H1 (cell line): ENCODE measurements at regions not wholly inside any gene's neighbourhood (a gene's known extent, or its start where the extent isn't known, plus 50 kb on each side); places are given as distances from the start of the nearest gene placed in this dataset.

ENCODE experiments used
- CTCF ChIA-PET: fragments of 300-600 bp; sonication (Branson Sonifier 250); formaldehyde crosslinking; loops from one replicate; lab custom pipeline; 2021; ENCODE audit not compliant: partially characterized antibody; lab: Charles Lee
- POLR2A ChIA-PET: fragments of 300-600 bp; sonication (Branson Sonifier 250); formaldehyde crosslinking; loops from one replicate; lab custom pipeline; 2021; ENCODE audit warnings: inconsistent platforms; ENCODE audit not compliant: partially characterized antibody; lab: Charles Lee
- DNase-seq, 2 experiments: peaks; one replicate each; pipeline versions ENCODE4 v3.0.0 to v3.0.0-alpha.2; 2010 to 2022; ENCODE audit warnings: low spot score in 2 of 2, low read depth in 1 of 2, mixed read lengths in 1 of 2
- FAIRE-seq: peaks from 2 replicates; lab custom pipeline; 2011; peaks lifted over from hg19 to GRCh38; lab: Jason Lieb, UNC
- H2AFZ ChIP-seq: 2 replicates; pipeline ENCODE4 v1.8.1; 2012; ENCODE audit warnings: low read length, inconsistent platforms
- H2AK5ac ChIP-seq: 2 replicates; pipeline ENCODE4 v1.6.1; 2013; ENCODE audit warnings: low read depth, low read length
- H2BK120ac ChIP-seq: replicated peaks from 2 replicates; pipeline ENCODE3; 2013; ENCODE audit warnings: low read depth, low read length, inconsistent platforms
- H2BK12ac ChIP-seq: 2 replicates; pipeline ENCODE4 v1.6.1; 2013; ENCODE audit warnings: low read depth, low read length
- H2BK15ac ChIP-seq: 2 replicates; pipeline ENCODE4 v1.6.1; 2013; ENCODE audit warnings: low read length
- H2BK20ac ChIP-seq: 2 replicates; pipeline ENCODE4 v1.6.1; 2013; ENCODE audit warnings: low read length
- H2BK5ac ChIP-seq: 2 replicates; pipeline ENCODE4 v1.6.1; 2013; ENCODE audit warnings: low read depth, low read length
- H3K14ac ChIP-seq: 2 replicates; pipeline ENCODE4 v1.6.1; 2013; ENCODE audit warnings: inconsistent platforms; ENCODE audit not compliant: insufficient read length
- H3K18ac ChIP-seq: 2 replicates; pipeline ENCODE4 v1.6.1; 2013; ENCODE audit warnings: low read length; ENCODE audit errors: extremely low read depth
- H3K23ac ChIP-seq: 2 replicates; pipeline ENCODE4 v1.6.1; 2013; ENCODE audit warnings: inconsistent platforms; ENCODE audit not compliant: insufficient read length
- H3K23me2 ChIP-seq: 2 replicates; pipeline ENCODE4 v1.6.1; 2013; ENCODE audit warnings: low read depth, low read length
- H3K27ac ChIP-seq: 2 replicates; pipeline ENCODE4 v1.6.1; 2011; ENCODE audit warnings: low read depth, low read length, inconsistent platforms
- H3K27me3 ChIP-seq, 4 experiments: replicated peaks in 1 of 4; 1 replicate in 1 of 4; 2 replicates in 3 of 4; pipeline versions ENCODE4 v1.6.1 to v1.8.1; 2011 to 2013; ENCODE audit warnings: low read length in 3 of 4, mild to moderate bottlenecking in 3 of 4, inconsistent platforms in 2 of 4, mixed read lengths in 2 of 4, moderate library complexity in 1 of 4; ENCODE audit not compliant: control insufficient read depth in 3 of 4, insufficient read depth in 3 of 4; ENCODE audit errors: extremely low read depth in 1 of 4
- H3K36me3 ChIP-seq, 4 experiments: 2 replicates each; pipeline versions ENCODE4 v1.6.1 to v1.8.1; 2011 to 2013; ENCODE audit warnings: mild to moderate bottlenecking in 4 of 4, low read length in 3 of 4, moderate library complexity in 2 of 4, control low read depth in 1 of 4, inconsistent platforms in 1 of 4; ENCODE audit not compliant: insufficient read depth in 4 of 4, control insufficient read depth in 2 of 4
- H3K4ac ChIP-seq: replicated peaks from 2 replicates; pipeline ENCODE3; 2013; ENCODE audit warnings: low read length, low read depth, mixed read lengths, inconsistent platforms; ENCODE audit not compliant: insufficient read length
- H3K4me1 ChIP-seq, 4 experiments: replicated peaks in 1 of 4; 1 replicate in 1 of 4; 2 replicates in 3 of 4; pipeline versions ENCODE4 v1.6.1 to v1.8.1; 2011 to 2013; ENCODE audit warnings: low read length in 3 of 4, inconsistent platforms in 2 of 4, mixed read lengths in 1 of 4; ENCODE audit not compliant: insufficient read depth in 4 of 4, control insufficient read depth in 3 of 4
- H3K4me2 ChIP-seq, 2 experiments: 2 replicates each; pipeline versions ENCODE4 v1.6.1 to v1.8.1; 2011 to 2013; ENCODE audit warnings: low read depth in 2 of 2, low read length in 2 of 2, control low read depth in 1 of 2, inconsistent platforms in 1 of 2, mild to moderate bottlenecking in 1 of 2; ENCODE audit not compliant: insufficient read depth in 1 of 2
- H3K4me3 ChIP-seq, 4 experiments: fragments of 200-600, 300-600 bp in 1 of 4; sonication (generic), shearing (Covaris generic), sonication (Bioruptor Twin) in 1 of 4; 2 replicates each; pipeline versions ENCODE4 v1.5.1 to v1.8.1; 2011 to 2016; ENCODE audit warnings: low read length in 4 of 4, low read depth in 3 of 4, control low read depth in 2 of 4, inconsistent platforms in 2 of 4, mild to moderate bottlenecking in 2 of 4, mixed read lengths in 1 of 4, moderate library complexity in 1 of 4; ENCODE audit not compliant: insufficient read depth in 2 of 4; ENCODE audit errors: extremely low read depth in 1 of 4
- H3K56ac ChIP-seq: replicated peaks from 2 replicates; pipeline ENCODE3; 2013; ENCODE audit warnings: low read depth, mild to moderate bottlenecking, mixed read lengths, low read length, inconsistent platforms; ENCODE audit not compliant: insufficient read length
- H3K79me1 ChIP-seq: 2 replicates; pipeline ENCODE4 v1.6.1; 2013; ENCODE audit warnings: low read depth, low read length, control low read depth
- H3K79me2 ChIP-seq, 2 experiments: 2 replicates each; pipeline versions ENCODE4 v1.6.1 to v1.8.1; 2012 to 2013; ENCODE audit warnings: low read length in 2 of 2, mild to moderate bottlenecking in 2 of 2, inconsistent platforms in 1 of 2; ENCODE audit not compliant: insufficient read depth in 2 of 2, control insufficient read depth in 1 of 2
- H3K9ac ChIP-seq, 4 experiments: replicated peaks in 1 of 4; 1 replicate in 1 of 4; 2 replicates in 3 of 4; pipeline versions ENCODE4 v1.6.1 to v1.8.1; 2011 to 2013; ENCODE audit warnings: low read depth in 3 of 4, low read length in 3 of 4, control low read depth in 2 of 4, mild to moderate bottlenecking in 2 of 4, moderate library complexity in 2 of 4, inconsistent platforms in 1 of 4; ENCODE audit errors: extremely low read depth in 1 of 4
- H3K9me3 ChIP-seq, 2 experiments: 2 replicates each; pipeline versions ENCODE4 v1.6.1 to v1.8.1; 2012 to 2013; ENCODE audit warnings: mild to moderate bottlenecking in 2 of 2, moderate library complexity in 2 of 2, control low read depth in 1 of 2, inconsistent platforms in 1 of 2, low read depth in 1 of 2, low read length in 1 of 2, mixed read lengths in 1 of 2; ENCODE audit not compliant: insufficient read depth in 2 of 2
- H4K20me1 ChIP-seq, 2 experiments: replicated peaks in 1 of 2; 2 replicates each; pipeline versions ENCODE3 to v1.8.1; 2011 to 2013; ENCODE audit warnings: inconsistent platforms in 2 of 2, low read length in 2 of 2, mild to moderate bottlenecking in 1 of 2; ENCODE audit not compliant: insufficient read depth in 2 of 2, control insufficient read depth in 1 of 2
- H4K5ac ChIP-seq: 2 replicates; pipeline ENCODE4 v1.6.1; 2013; ENCODE audit warnings: low read length, low read depth, mixed read lengths, inconsistent platforms; ENCODE audit not compliant: insufficient read length
- H4K8ac ChIP-seq: 2 replicates; pipeline ENCODE4 v1.8.0; 2013; ENCODE audit warnings: mild to moderate bottlenecking, moderate library complexity, low read length, inconsistent platforms; ENCODE audit not compliant: insufficient read depth; ENCODE audit errors: extremely low read depth
- H4K91ac ChIP-seq: replicated peaks from 2 replicates; pipeline ENCODE3; 2013; ENCODE audit warnings: low read length, mixed read lengths, inconsistent platforms; ENCODE audit not compliant: insufficient read length
- BRCA1 ChIP-seq: IDR thresholded peaks from 2 replicates; pipeline ENCODE4 v1.6.1; 2012; ENCODE audit warnings: low read depth, low read length, improper control_type of control experiment
- CTBP2 ChIP-seq: IDR thresholded peaks from 2 replicates; pipeline ENCODE4 v1.7.0; 2011; ENCODE audit warnings: borderline replicate concordance, mild to moderate bottlenecking, moderate library complexity, mixed read lengths, low read length; ENCODE audit not compliant: insufficient read depth, insufficient read length
- EGR1 ChIP-seq: IDR thresholded peaks from 2 replicates; pipeline ENCODE4 v1.6.1; 2011; ENCODE audit warnings: low read depth, low read length, borderline replicate concordance
- GABPA ChIP-seq: IDR thresholded peaks from 2 replicates; pipeline ENCODE4 v1.6.1; 2011; ENCODE audit warnings: mild to moderate bottlenecking, low read length, moderate library complexity, borderline replicate concordance; ENCODE audit not compliant: insufficient read depth
- JUN ChIP-seq: IDR thresholded peaks from 2 replicates; pipeline ENCODE4 v1.6.1; 2011; ENCODE audit warnings: low read depth, mild to moderate bottlenecking, improper control_type of control experiment, low read length
- KDM5A ChIP-seq: fragments of 200-600 bp; IDR thresholded peaks from 2 replicates; pipeline ENCODE4 v1.7.1; 2012; ENCODE audit warnings: mild to moderate bottlenecking, low read length, inconsistent platforms, mixed read lengths
- NANOG ChIP-seq: IDR thresholded peaks from 2 replicates; pipeline ENCODE4 v1.6.1; 2011; ENCODE audit warnings: low read length, low read depth, mild to moderate bottlenecking, inconsistent platforms; ENCODE audit not compliant: insufficient read depth, poor library complexity, severe bottlenecking
- PHF8 ChIP-seq: fragments of 200-600 bp; sonication (generic); conservative IDR thresholded peaks from 2 replicates; pipeline ENCODE4 v1.7.1; 2012; ENCODE audit warnings: low read depth, mild to moderate bottlenecking, inconsistent platforms, low read length, moderate library complexity
- SAP30 ChIP-seq: fragments of 300-600 bp; sonication (generic); IDR thresholded peaks from 2 replicates; pipeline ENCODE4 v1.7.1; 2012; ENCODE audit warnings: low read length, moderate library complexity, mild to moderate bottlenecking, inconsistent platforms; ENCODE audit not compliant: insufficient read depth, insufficient replicate concordance
- TAF1 ChIP-seq: IDR thresholded peaks from 2 replicates; pipeline ENCODE4 v1.6.1; 2011; ENCODE audit warnings: mild to moderate bottlenecking, low read depth, low read length
- TAF7 ChIP-seq: optimal IDR thresholded peaks from 2 replicates; pipeline ENCODE3; 2011; ENCODE audit warnings: low read depth, mild to moderate bottlenecking, inconsistent platforms, low read length, moderate library complexity, borderline replicate concordance
- TEAD4 ChIP-seq: IDR thresholded peaks from 2 replicates; pipeline ENCODE4 v1.6.1; 2012; ENCODE audit warnings: low read depth, low read length, inconsistent platforms, mixed read lengths
- WGBS, 2 experiments: shearing (Covaris generic) in 1 of 2; methylation state at CpG; one replicate each; pipeline versions ENCODE4 v1.1.6 to v1.1.7; 2013 to 2015; ENCODE audit warnings: low lambda C conversion rate in 2 of 2, mixed read lengths in 2 of 2, inconsistent platforms in 1 of 2, low coverage in 1 of 2, missing lambda C conversion rate in 1 of 2; ENCODE audit not compliant: insufficient replicate concordance in 2 of 2, insufficient coverage in 1 of 2, insufficient read length in 1 of 2; ENCODE audit errors: extremely low coverage in 1 of 2, missing lambda C conversion rate in 1 of 2; 5-methylcytosine and 5-hydroxymethylcytosine counted together
- TF ChIP-seq, protein P1 (sequence below): IDR thresholded peaks from 2 replicates; pipeline ENCODE4 v1.6.1; 2012; ENCODE audit warnings: low read length, inconsistent platforms

DNA sequence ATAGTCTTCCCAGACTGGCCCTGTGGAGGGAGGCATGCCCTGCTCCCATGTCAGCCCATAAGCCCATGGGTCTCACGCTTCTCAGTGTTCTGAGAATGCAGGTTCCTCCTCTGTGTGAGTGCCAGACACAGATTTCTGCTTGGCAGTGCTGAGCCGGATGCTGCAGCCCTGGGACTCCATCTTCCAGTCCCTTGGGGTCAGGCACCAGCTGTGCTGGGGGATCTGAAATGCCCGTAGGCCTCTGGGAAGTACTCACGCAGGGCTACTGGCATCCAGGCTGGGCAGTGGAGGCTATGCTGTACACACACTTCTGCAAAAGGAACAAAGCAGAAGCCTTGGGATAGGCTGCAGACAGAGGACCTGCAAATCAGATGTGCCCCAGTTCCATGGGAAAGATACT, 1944.6 kb downstream of the EFNA5 start:
- H2BK5ac ChIP-seq = no peak overlapping the region
- H3K4me2 ChIP-seq = no peak overlapping the region
- DNase-seq (no peak), FAIRE-seq (no peak)
- H2AFZ ChIP-seq = no peak overlapping the region
- no peaks in the 10 kb centered on the region; a peak in 1 of 4 replicates for H3K9me3 ChIP-seq
- H2BK12ac ChIP-seq = no peak overlapping the region
- WGBS, 2 experiments = 98% methylated on average over 4 of the region's 4 CpGs; no CpG with 5 or more reads in 1 of the 2 experiments
- H3K27ac ChIP-seq = no peak overlapping the region
- H4K91ac ChIP-seq = no peak overlapping the region
- ChIA-PET POLR2A (no interaction called here), CTCF (no interaction called here)
- H3K79me2 ChIP-seq = no peaks in the 10 kb centered on the region
- no peak overlapping the region for H2AK5ac ChIP-seq
- no peaks in the 10 kb centered on the region for H3K36me3 ChIP-seq
- H3K4ac ChIP-seq = no peak overlapping the region
- H4K8ac ChIP-seq = no peak overlapping the region
- H3K14ac ChIP-seq = no peak overlapping the region
- H3K23me2 ChIP-seq = no peaks in the 10 kb centered on the region
- no peak overlapping the region for H4K5ac ChIP-seq
- no peak overlapping the region for H2BK20ac ChIP-seq
- H3K56ac ChIP-seq = no peak overlapping the region
- no peak overlapping the region for H3K4me3 ChIP-seq
- H3K23ac ChIP-seq = no peak overlapping the region
- no peak overlapping the region; the same call in 1 of the 2 replicates for H3K18ac ChIP-seq
- no peaks in the 10 kb centered on the region for H3K27me3 ChIP-seq
- no peaks in the 10 kb centered on the region for H3K79me1 ChIP-seq
- no peaks in the 10 kb centered on the region for H4K20me1 ChIP-seq
- H3K9ac ChIP-seq = no peak overlapping the region
- H3K4me1 ChIP-seq = peaks cover 0 to 2% (median 1%) of the 10 kb centered on the region in 4 experiments; a peak in 1 of 7 replicates
- H2BK120ac ChIP-seq = no peak overlapping the region
- H2BK15ac ChIP-seq = no peak overlapping the region
- TF ChIP-seq JUN = no peak
- TF ChIP-seq EGR1 = no peak
- TF ChIP-seq TAF1 = no peak
- no peak for TF ChIP-seq TEAD4
- no peak for TF ChIP-seq NANOG
- TF ChIP-seq KDM5A = no peak
- TF ChIP-seq, protein P1, sequence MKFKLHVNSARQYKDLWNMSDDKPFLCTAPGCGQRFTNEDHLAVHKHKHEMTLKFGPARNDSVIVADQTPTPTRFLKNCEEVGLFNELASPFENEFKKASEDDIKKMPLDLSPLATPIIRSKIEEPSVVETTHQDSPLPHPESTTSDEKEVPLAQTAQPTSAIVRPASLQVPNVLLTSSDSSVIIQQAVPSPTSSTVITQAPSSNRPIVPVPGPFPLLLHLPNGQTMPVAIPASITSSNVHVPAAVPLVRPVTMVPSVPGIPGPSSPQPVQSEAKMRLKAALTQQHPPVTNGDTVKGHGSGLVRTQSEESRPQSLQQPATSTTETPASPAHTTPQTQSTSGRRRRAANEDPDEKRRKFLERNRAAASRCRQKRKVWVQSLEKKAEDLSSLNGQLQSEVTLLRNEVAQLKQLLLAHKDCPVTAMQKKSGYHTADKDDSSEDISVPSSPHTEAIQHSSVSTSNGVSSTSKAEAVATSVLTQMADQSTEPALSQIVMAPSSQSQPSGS = no peak
- TF ChIP-seq SAP30 = no peak
- TF ChIP-seq PHF8 = no peak
- TF ChIP-seq TAF7 = no peak
- TF ChIP-seq GABPA = no peak
- TF ChIP-seq BRCA1 = no peak
- TF ChIP-seq CTBP2 = no peak
